ENCODE measurements at regions not wholly inside any gene's neighbourhood (a gene's known extent, or its start where the extent isn't known, plus 50 kb on each side); places are given as distances from the start of the nearest gene placed in this dataset.
"Not testable (repeated sequence)": the region's sequence is repeated elsewhere in the genome, so short reads cannot be mapped to it uniquely, and the experiment has no call there.

DNA sequence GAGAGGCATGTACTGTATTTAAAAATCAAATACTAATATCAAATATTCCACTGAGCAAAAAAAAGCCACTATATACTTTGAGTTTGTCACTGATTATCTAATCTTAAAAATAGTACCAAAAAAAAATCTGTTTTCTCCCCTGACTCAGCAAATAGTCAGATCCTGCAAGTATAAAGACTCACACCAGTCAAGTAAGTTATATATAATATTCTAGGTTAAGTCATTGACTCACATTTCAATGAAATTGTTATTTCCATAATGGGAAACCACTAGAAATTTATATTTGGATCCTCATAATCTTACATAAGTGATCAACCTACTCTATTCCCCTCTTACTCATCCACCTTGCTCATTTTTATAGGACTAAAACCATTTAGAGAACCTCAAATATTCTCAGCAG, 447.2 kb upstream of the MEF2C start:
- Histone ChIP-seq H3K27ac (no peak overlapping the region), H3K4me3 (ENCODE audit: low read depth in 1 of 2, low read length in 1 of 2) (no peak overlapping the region), H3K9me3 (no peaks in the 10 kb centered on the region), H3K36me3 (no peaks in the 10 kb centered on the region), H3K27me3 (no peaks in the 10 kb centered on the region), H3K4me1 (ENCODE audit: control insufficient read depth in 1 of 2, insufficient read depth in 1 of 2, low read depth in 1 of 2, low read length in 1 of 2) (peaks cover 0 to 5% of the 10 kb centered on the region in 2 experiments)
- TF ChIP-seq, protein P1, sequence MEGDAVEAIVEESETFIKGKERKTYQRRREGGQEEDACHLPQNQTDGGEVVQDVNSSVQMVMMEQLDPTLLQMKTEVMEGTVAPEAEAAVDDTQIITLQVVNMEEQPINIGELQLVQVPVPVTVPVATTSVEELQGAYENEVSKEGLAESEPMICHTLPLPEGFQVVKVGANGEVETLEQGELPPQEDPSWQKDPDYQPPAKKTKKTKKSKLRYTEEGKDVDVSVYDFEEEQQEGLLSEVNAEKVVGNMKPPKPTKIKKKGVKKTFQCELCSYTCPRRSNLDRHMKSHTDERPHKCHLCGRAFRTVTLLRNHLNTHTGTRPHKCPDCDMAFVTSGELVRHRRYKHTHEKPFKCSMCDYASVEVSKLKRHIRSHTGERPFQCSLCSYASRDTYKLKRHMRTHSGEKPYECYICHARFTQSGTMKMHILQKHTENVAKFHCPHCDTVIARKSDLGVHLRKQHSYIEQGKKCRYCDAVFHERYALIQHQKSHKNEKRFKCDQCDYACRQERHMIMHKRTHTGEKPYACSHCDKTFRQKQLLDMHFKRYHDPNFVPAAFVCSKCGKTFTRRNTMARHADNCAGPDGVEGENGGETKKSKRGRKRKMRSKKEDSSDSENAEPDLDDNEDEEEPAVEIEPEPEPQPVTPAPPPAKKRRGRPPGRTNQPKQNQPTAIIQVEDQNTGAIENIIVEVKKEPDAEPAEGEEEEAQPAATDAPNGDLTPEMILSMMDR (IDR thresholded peaks at IDR 0.05): no peak

DNA sequence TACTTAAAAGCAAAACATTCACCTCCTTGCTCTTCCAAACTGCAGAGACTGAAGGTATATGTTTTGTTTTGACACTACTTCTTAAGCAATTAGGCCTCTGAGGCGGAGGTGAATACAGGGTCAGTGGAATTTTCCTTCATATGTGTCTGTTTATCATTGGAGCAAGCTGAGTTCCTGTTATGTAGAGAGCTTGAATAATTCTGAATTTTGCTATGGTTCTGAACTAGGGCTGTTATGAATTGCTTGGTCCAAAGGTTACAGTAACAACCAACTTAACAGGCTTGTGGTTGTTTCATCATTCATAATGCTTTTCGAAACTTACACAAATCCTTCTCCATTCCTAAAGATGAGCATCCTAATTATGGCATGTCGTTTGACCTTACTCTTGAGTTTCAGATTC, 444.6 kb upstream of the MEF2C start:
- no peaks in the 10 kb centered on the region for H3K36me3 ChIP-seq
- TF ChIP-seq, protein P1 (IDR thresholded peaks at IDR 0.05): no peak
- H3K9me3 ChIP-seq: no peaks in the 10 kb centered on the region
- peaks cover 0 to 10% of the 10 kb centered on the region in 2 experiments for H3K4me1 ChIP-seq (ENCODE audit: control insufficient read depth in 1 of 2, insufficient read depth in 1 of 2, low read depth in 1 of 2, low read length in 1 of 2)
- H3K27ac ChIP-seq: peak overlapping the region; percentile 25
- no peaks in the 10 kb centered on the region for H3K27me3 ChIP-seq
- H3K4me3 ChIP-seq (ENCODE audit: low read depth in 1 of 2, low read length in 1 of 2): no peak overlapping the region

DNA sequence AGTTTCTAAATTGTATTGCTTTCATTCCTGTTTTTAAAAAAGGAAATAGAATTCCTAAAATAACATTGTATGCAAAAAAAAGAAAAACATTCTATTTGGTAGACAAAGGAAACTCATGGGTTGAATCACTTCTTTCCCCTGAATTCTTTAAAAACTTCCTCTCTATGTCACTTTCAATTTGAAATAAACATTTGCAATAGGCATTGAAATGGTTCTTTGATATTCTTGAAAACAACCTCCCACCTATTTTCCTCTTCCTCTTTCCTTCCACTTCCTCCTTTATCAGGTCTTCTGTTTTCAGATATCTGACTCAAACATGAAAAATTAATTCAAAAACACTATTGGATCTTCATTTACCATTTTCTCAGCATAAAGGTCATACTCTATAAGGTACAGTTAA, 442.0 kb upstream of the MEF2C start:
- no peaks in the 10 kb centered on the region for H3K36me3 ChIP-seq
- H3K27me3 ChIP-seq: no peaks in the 10 kb centered on the region
- H3K9me3 ChIP-seq: no peaks in the 10 kb centered on the region
- no peak overlapping the region for H3K4me3 ChIP-seq (ENCODE audit: low read depth in 1 of 2, low read length in 1 of 2)
- H3K4me1 ChIP-seq (ENCODE audit: control insufficient read depth in 1 of 2, insufficient read depth in 1 of 2, low read depth in 1 of 2, low read length in 1 of 2): peaks cover 0 to 7% of the 10 kb centered on the region in 2 experiments
- peak overlapping the region; percentile 56 for H3K27ac ChIP-seq
- TF ChIP-seq, protein P1 (IDR thresholded peaks at IDR 0.05): no peak

DNA sequence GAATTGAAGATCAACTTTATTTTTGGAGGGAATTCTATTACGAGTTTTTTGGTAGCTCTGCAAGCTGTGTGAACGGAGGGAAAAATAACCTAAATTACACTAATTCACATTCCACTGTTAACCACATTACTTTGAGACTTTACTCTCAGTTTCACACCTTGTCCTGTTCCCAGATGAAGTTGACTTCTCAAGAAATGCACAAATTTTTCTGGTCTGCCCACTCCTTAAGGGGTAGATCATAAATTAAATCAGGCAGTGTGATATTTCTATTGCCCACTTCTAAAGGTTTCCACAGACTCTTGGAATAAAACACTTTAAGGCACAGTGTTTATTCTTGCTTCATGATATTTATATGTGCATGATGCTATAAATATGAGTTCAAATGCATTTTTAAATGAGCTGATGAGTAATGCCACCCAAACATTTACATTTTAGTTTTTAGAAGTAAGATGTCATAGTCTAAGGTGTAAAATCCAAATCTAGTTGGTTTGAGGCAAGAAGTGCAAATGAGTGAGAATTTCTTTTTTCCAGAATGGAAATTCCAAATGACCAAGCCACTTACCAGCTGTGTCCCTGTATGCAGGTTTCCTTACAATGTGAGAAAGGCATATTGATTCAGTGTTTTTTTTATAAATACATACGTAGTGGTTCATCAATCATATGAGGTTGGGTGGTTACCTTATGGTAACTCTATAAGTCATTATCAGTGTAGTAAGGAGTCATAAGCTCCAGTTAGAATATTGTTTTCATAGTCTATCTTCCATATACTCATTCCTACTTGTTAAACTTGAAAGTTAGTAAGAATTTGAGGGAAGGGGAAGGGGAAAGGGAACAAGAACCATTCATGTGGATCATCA, 437.7 kb upstream of the MEF2C start:
- Histone ChIP-seq H3K9me3 (no peaks in the 10 kb centered on the region), H3K27me3 (no peaks in the 10 kb centered on the region), H3K36me3 (no peaks in the 10 kb centered on the region), H3K4me3 (ENCODE audit: low read depth in 1 of 2, low read length in 1 of 2) (no peak overlapping the region), H3K27ac (no peak overlapping the region), H3K4me1 (ENCODE audit: control insufficient read depth in 1 of 2, insufficient read depth in 1 of 2, low read depth in 1 of 2, low read length in 1 of 2) (peaks cover 0 to 7% of the 10 kb centered on the region in 2 experiments)
- TF ChIP-seq, protein P1 (IDR thresholded peaks at IDR 0.05): no peak

DNA sequence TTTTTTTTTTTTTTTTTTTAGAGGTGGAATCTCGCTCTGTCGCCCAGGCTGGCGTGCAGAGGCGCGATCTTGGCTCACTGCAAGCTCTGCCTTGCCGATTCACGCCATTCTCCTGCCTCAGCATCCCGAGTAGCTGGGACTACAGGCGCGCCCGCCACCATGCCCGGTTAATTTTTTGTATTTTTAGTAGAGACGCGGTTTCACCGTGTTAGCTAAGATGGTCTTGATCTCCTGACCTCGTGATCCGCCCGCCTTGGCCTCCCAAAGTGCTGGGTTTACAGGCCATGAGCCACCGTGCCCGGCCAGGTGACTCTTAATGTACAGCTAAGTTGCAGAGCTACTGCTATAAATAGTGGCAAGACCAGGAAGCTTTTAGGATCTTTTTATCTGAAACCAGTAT, 434.9 kb upstream of the MEF2C start:
- H3K36me3 ChIP-seq, H3K27me3 ChIP-seq: not testable (repeated sequence)

DNA sequence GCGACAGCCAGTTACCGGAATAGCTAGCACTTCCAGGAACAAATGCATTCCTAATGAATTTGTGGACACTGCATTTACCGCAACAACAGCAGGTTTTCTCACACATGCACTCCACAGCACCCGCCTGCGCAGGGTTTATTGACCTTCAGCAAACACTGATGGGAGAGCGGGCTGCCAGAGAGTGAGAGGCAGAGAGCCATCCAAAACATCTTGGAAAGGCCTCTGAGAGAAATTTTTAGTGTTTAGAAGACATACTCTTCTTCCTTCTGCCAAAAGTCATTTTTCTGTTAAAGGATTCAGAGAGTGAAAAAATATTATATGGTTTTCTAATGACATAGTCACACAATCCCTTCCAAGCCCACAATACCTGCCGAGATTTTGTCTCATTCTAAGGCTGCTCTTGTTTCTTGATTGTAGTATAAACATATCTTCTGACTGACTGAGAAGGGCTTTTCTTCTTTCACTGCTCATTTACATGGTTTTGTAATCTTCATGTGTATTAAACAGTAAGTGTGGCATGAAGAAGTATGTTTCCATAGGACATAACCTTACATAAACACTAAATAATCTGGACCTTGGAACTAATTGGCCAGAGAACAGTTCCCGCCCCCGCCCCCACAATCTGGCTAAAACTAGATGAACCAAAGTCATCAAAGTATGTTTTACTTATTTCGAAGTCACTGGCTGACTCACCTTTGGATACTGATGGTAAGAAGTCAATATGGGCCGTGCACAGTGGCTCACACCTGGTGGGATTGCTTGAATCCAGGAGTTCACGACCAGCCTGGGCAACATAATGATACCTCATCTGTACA, 432.5 kb upstream of the MEF2C start:
- H3K4me1 ChIP-seq (ENCODE audit: control insufficient read depth in 1 of 2, insufficient read depth in 1 of 2, low read depth in 1 of 2, low read length in 1 of 2): peaks cover 0 to 8% of the 10 kb centered on the region in 2 experiments
- H3K27ac ChIP-seq: no peak overlapping the region
- H3K27me3 ChIP-seq: no peaks in the 10 kb centered on the region
- no peaks in the 10 kb centered on the region for H3K36me3 ChIP-seq
- TF ChIP-seq, protein P1 (IDR thresholded peaks at IDR 0.05): no peak
- H3K4me3 ChIP-seq (ENCODE audit: low read depth in 1 of 2, low read length in 1 of 2): no peak overlapping the region
- no peaks in the 10 kb centered on the region for H3K9me3 ChIP-seq

More for the DNA sequence above, 434.9 kb upstream of the MEF2C start:
- H3K9me3 ChIP-seq; H3K4me1 ChIP-seq (ENCODE audit: control insufficient read depth in 1 of 2, insufficient read depth in 1 of 2, low read depth in 1 of 2, low read length in 1 of 2); H3K27ac ChIP-seq; H3K4me3 ChIP-seq (ENCODE audit: low read depth in 1 of 2, low read length in 1 of 2): not testable (repeated sequence)

All from neutrophil (primary cell).